ENCODE measurements at regions not wholly inside any gene's neighbourhood (a gene's known extent, or its start where the extent isn't known, plus 50 kb on each side); places are given as distances from the start of the nearest gene placed in this dataset.

DNA sequence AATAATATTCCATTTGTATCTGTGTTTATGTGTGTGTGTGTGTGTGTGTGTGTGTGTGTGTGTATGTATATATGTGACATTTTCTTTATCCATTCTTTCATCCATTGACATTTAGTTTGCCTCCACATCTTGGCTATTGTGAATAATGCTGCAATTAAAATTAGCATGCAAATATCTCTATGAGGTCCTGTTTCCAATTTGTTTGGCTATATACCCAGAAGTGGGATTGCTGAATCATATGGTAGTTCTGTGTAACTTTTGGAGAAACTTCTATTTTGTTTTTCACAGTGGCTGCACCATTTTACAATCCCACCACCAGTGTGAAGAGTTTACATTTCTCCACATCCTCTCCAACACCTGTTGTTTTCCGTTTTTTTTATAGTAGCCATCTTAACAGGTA lies 53.1 kb downstream of the CH25H start:
- DNase-seq (ENCODE audit: low read depth) = no peak

DNA sequence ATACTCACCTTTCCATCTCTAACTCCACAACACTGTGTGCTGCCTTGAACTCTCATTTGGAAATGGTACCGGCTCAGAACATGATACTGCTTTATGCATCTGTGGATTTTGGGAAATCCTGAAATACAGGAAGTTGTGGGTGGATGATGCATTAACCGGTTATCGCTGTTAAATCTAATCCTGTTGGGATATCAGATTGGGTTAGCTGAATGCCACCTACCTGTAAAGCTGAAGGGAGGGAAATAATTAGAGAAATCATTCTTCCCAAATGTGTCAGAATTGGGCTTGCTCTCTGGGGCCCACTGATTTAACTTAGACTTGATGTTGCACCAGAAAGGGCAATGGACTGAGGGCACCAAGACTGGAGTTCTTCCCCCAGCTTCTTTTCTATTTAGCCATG lies 54.0 kb downstream of the CH25H start:
- DNase-seq (ENCODE audit: low read depth) = no peak

DNA sequence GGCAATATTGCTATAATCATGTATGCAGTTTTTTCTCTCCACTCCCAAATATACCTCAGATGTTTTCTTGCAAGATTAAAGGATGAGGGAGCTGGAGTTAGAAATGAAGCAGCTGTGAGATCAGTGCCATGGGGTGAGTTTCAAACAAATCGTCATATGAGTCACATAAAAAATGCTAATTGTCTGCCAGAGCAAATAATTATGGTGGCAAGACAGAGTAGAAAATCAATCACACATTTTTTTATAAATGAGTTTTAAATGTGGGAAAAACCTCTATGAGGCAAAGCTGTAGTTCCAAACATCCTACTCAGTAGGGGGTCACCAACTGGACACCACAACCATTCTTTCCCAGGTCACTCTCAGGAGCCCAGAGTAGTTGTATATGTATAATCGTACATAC lies 55.3 kb downstream of the CH25H start:
- DNase-seq (ENCODE audit: low read depth) = no peak

DNA sequence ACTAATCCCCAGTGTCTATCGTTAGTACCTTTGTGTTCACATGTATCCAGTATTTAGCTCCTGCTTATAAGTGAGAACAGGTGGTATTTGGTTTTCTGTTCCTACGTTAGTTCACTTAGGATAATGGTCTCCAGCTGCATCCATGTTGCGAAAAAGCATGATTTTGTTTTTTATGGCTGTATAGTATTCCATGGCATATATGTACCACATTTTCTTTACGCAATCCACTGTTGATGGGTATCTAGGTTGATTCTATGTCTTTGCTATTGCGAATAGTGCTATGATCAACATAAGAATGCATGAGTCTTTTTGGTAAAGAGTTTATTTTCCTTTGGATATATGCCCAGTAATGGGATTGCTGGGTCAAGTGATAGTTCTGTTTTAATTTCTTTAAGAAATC lies 59.1 kb downstream of the CH25H start:
- DNase-seq (ENCODE audit: low read depth) = no peak

GRCh38 chr10:89147256-89147655 lies 59.9 kb downstream of the CH25H start:
- DNase-seq (ENCODE audit: low read depth) = no peak

DNA sequence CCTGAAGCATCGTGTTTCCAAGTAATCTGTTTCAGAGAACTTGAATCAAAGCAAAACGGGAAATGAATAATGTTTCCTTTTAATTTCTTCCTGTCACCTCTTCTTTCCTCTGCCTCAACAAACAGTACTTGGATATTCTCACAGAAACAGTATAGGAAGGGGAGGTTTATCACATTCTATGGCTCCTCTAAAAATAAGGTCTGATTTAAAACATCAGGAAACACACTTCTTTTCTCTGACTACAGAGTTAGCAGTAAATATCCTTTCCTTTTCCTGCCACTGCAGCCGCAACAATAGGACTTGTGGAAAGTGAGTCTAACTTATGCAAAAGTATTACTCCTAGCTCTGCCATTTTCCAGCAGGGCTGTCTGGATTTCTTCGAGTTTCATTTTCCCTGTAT lies 62.3 kb downstream of the CH25H start:
- DNase-seq (ENCODE audit: low read depth) = no peak

DNA sequence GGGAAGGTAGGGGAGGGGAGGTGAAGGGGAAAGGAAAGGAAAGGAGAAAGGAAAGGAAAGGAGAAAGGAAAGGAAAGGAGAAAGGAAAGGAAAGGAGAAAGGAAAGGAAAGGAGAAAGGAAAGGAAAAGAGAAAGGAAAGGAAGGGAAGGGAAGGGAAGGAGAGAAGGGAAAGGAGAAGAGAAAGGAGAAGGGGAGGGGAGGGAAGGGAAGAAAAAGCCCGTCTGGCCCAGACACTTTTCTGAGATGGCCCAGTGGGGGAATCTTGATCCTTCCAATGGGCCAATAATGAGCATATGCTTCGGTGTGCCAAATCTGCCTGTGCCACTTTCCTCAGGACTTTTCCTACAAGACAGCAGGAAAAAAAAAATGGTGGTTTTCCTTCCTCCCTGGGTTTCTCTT lies 64.5 kb downstream of the CH25H start:
- no peak for DNase-seq (ENCODE audit: low read depth)

DNA sequence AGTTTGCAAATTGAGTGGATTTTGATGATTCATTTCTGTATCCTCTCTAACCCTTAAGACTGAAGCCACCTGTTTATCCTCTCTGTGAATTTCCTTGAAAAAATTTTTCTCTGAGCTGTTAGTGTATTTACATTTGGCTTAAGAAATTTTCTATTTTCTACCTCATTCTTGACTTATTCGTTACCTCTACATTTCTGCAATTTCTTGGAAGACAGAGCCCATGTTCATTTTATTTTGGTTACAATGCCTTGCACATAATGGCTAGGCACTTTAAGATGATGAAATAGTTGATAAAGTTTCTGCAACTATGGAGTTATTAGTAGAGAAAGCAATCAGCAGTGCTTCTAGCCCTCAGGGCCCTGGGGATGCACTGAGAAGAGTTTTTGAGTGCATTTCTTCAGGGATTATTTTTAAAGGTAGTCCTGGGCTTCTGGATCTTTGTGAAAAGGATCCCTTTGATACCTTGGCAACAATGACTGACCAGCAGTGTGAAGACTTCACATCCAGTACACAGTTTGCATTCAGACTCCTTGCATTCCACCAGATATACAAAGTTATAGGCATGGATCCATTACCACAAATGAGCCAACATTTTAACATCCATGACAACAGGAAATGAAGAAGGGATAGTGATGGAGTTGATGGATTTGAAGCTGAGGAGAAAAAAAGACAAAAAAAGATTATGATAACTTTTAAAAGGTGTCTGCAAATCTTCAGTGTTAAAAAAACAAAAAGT lies 68.2 kb downstream of the CH25H start:
- no peak for DNase-seq (ENCODE audit: low read depth)

GRCh38 chr10:89134963-89135362 lies 72.2 kb downstream of the CH25H start:
- DNase-seq (ENCODE audit: low read depth) = no peak

- DNase-seq (ENCODE audit: low read depth) = no peak
Observed at GRCh38 chr10:89129911-89130310, 77.2 kb downstream of the CH25H start.

DNA sequence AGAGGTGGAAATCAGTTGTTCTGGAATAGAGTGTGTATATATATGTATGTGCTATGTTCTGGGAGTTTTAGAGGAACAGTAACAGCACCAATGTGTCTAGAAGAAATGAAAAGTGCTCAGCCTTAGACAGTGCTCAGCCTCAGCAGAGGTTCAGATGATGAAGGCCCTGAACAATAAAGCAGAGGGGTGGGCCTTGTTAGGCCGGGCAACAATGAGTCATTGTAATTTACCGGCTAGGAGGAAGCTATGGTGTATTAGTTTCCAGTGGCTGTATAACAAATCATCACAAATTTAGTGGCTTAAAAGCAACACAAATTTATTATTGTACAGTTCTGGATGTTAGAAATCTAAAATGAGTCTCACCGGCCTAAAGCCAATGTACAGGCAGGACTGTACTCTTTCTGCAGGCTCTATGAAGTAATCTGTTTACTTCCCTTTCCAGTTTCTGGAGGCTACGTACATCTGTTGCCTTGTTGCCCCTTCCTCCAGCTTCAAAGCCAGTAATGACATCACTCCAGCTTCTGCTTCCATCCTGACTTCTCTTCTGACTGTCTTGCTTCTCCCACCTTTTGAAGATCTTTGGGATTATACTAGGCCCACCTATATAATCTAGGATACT lies 84.6 kb downstream of the CH25H start:
- no peak for DNase-seq (ENCODE audit: low read depth)

- DNase-seq (ENCODE audit: low read depth) = no peak
Observed at GRCh38 chr10:89121764-89122020, 85.4 kb downstream of the CH25H start.

DNA sequence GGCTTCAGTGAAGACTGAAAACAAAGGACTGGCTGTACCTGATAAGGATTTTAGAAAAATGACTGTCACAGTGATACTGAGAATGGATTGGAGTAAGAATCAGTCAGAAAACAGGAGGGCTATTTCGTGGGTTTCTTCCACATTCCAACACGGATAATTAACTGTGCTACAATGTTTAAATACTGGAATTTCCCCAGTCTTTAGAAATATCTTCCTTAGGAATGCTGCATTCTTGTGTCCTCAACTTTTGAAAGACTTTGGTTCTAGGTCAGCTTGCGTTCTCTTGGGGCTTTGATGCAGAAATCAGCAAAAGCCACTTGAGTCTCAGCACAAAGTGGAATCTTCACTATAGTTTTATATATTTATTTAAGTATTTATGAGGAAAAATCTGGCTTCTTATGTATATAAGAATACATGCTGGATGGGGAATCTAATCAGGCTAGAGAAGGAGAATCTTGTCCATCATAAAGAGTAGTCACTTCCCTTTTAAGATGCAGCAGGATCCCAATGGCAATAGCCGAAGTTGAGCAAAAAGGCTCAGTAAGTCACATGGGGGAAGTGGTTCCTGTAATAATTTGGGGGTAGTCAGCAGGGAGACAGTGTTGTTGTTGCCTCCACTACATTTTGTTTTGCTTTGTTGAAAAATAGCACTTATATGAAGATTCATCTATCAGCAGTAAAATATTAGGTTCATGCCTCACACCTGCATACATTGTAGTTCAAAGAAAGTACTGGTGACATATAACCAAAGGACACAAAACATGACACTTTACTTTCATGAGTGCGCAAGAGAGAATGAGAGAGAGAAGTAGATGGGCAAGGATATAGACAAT lies 86.0 kb downstream of the CH25H start:
- DNase-seq (ENCODE audit: low read depth) = no peak

- no peak for DNase-seq (ENCODE audit: low read depth)
Observed at GRCh38 chr10:89119651-89120050, 87.5 kb downstream of the CH25H start.

GRCh38 chr10:89118091-89118490 lies 89.0 kb downstream of the CH25H start:
- no peak for DNase-seq (ENCODE audit: low read depth)

- no peak for DNase-seq (ENCODE audit: low read depth)
Observed at GRCh38 chr10:89115876-89116627, 91.1 kb downstream of the CH25H start.

GRCh38 chr10:89114846-89115625 lies 92.1 kb downstream of the CH25H start:
- no peak for DNase-seq (ENCODE audit: low read depth)

DNA sequence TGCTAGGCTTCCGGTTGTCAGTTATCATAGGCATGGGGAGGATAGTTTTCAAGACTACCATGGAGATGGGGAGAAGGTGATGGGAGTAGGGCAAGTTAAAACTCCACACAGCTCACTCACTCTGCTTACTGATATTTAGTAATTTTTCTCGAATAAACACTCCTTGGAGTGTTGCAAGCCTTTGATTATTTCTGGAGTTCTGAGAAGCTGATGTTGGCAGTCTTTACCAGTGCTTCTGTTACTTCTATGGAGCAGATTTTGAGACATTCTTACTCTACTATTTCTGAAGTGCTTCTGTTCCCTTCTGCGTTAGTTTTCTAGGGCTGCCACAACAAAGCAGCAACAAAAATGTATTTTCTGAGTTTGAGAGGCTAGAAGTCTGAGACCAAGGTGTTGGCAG lies 104.4 kb downstream of the CH25H start:
- no peak for DNase-seq (ENCODE audit: low read depth)

GRCh38 chr10:89101943-89102342 lies 105.2 kb downstream of the CH25H start:
- DNase-seq (ENCODE audit: low read depth) = no peak

- no peak for DNase-seq (ENCODE audit: low read depth)
Observed at GRCh38 chr10:89100680-89101079, 106.4 kb downstream of the CH25H start.

DNA sequence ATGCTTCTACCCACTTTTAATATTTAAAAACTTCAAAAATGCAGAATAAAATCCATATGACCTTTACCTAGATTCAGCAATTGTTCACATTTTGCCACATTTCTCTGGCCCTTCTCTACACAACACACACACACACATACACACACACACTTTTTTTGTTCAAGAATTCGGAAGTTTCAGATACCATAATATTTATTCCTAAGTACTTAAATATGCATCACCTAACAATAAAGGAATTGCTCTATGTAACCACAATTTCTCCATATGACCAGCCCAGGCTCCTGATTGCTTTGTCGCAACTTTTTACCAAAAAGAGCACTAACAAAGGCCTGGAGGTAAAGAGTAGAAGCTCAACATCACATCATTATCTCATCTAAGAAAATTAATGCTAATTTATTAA lies 106.6 kb downstream of the FAS start:
- DNase-seq (ENCODE audit: low read depth) = no peak
